KBM-7 (cell line): ENCODE measurements at regions not wholly inside any gene's neighbourhood (a gene's known extent, or its start where the extent isn't known, plus 50 kb on each side); places are given as distances from the start of the nearest gene placed in this dataset.
A peak's percentile ranks its signal among the peaks of the same experiment; 100 is the strongest.

Experiments
- DNase-seq: peaks from one replicate; pipeline ENCODE4 v3.0.0-alpha.2; 2015
- in situ Hi-C: fragments of 300-500 bp; cut with MboI; formaldehyde crosslinking; loops from 2 replicates; pipeline ENCODE4 v1.14.3; 2020; ENCODE audit warnings: low sequenced_read_pairs, low pct_unique_long_range_greater_than_20kb, mixed read lengths

DNA sequence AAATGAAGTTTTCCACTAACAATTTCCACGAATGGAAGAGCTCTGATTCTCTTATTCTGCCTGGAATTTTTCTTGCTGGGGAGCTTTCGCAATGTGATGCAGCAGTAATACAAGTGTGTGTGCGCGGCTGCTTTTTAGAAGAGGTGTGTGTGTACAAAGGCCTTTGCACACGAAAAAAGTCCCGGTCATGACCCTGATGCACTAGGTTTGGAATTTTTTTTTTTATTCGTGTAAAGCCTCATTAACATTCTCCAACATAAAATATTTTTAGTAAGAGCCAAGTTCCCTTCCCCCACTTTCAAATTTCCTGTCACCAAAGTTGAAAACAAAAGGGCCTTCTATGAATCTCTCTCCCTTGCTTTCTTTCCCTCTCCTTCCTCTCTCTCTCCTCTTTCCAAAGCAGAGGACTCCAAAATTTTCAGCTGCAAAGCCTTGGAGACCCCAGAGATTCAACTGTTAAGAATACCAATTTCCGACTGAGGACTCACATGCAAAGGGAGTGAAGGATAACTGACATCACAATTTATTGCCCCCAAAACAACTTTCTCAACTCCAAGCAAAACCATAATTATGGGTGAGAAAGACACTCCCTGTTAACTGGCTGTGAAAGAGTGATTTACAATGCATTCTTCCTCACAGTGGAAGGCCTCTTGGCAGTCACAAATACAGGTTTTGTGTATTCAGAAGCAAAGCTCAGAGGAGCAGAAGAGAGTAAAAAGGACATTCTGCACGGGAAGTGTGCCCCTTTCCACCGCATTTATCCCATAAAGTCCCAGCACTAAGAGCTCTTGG lies 421.2 kb upstream of the JARID2 start:
- DNase-seq = peak; percentile 56
- in situ Hi-C loops = no loop called here

- in situ Hi-C loops = no loop called here
- DNase-seq = no peak
These were observed 419.4 kb upstream of the JARID2 start for GRCh38 chr6:14826456-14826855.

- in situ Hi-C loops = no loop called here
- DNase-seq = no peak
These were observed 418.5 kb upstream of the JARID2 start for GRCh38 chr6:14827354-14827753.

- no peak for DNase-seq
These were observed 417.7 kb upstream of the JARID2 start for GRCh38 chr6:14828201-14828611.

DNA sequence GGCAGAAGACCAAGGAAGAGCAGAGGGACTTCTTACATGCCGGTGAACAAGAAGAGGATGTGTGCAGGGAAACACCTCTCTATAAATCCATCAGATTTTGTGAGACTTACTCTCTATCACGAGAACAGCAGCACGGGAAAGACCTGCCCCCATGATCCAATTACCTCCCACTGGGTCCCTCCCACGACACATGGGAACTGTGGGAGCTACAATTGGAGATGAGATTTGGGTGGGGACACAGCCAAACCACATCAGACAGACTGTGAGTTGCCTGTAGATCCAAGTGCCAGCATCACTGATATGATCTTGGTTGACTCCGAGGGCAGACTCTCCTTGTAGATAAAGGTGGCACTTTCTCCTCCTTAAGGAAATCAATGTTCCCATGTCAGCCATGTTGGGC lies 414.8 kb upstream of the JARID2 start:
- DNase-seq = no peak
- in situ Hi-C loops = no loop called here

More at GRCh38 chr6:14828201-14828611, 417.7 kb upstream of the JARID2 start:
- in situ Hi-C loops = no loop called here

DNA sequence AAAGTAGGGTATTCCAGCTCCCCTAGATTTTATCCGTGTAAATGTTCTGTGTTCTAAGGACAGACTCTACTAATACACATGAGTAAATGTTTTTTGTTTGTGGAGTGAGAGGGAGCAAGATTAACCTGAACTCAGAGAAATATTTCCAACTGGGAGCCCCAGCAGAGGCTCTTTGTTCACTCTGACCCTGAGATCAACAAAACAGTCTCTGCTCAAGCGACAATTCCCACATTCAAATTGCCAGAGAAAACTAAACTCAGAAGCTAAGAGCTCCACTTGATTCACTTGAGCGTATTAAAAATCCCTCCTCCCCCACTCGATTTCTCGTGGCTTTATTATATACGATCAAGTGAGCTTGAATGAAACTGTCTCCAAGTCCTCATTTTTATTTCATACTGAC lies 413.9 kb upstream of the JARID2 start:
- in situ Hi-C loops = no loop called here
- DNase-seq = no peak

GRCh38 chr6:14832427-14832826 lies 413.4 kb upstream of the JARID2 start:
- DNase-seq = no peak
- in situ Hi-C loops = no loop called here

DNA sequence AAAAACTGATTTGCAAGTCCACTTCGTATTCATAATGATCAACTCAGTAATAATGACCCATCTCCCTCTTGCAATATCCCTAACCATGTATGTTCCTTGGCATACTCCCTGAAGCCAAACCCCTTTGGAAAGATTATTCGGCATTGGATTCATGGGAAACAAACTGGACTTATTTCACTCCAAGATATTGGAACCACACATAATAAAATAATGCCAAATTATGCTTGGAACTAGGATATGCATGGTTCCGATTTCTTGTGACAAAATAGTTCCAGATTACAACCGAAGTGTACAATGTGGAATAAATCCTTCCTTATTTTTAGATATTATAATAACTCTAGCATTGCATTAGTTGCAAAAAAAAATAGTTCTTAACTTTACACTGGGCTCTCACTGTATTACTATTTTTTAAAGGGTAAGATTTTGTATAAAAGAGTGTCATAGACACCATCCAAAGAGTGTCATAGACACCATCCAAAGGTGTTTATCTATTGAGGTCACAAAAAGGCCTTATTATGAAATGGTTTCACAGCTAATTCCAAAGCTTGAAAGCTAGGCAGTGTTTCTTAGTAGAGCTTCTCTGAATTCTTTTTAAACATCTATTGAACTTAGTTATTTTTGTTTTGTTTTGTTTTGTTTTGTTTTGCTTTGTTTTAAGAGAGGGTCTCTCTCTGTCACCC lies 410.9 kb upstream of the JARID2 start:
- in situ Hi-C loops = no loop called here
- DNase-seq = no peak

- in situ Hi-C loops = no loop called here
- no peak for DNase-seq
These were observed 408.4 kb upstream of the JARID2 start for GRCh38 chr6:14837435-14837834.

DNA sequence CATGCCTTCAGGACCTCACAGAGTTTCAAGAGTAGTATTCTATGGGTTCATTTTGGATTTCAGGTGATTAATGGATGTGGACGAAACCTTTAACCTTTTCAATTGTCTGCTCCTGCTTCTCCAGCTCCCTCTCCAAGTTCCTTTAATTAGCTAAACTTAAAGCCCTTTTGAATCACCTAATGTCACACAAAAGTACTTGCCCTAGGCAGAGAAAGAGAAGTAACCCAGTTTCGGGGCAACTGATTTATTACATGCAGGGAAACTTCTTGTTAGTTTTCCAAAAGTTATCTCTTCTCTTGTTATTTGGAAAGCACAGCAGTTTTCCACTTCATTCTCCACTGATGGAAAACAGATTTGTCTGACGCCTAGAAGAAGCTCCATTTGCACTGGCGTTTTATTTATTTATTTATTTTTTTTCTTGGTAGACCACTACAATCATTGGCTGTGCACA lies 407.7 kb upstream of the JARID2 start:
- in situ Hi-C loops = no loop called here
- no peak for DNase-seq

GRCh38 chr6:14841901-14842421 lies 403.9 kb upstream of the JARID2 start:
- in situ Hi-C loops = no loop called here
- DNase-seq = no peak

DNA sequence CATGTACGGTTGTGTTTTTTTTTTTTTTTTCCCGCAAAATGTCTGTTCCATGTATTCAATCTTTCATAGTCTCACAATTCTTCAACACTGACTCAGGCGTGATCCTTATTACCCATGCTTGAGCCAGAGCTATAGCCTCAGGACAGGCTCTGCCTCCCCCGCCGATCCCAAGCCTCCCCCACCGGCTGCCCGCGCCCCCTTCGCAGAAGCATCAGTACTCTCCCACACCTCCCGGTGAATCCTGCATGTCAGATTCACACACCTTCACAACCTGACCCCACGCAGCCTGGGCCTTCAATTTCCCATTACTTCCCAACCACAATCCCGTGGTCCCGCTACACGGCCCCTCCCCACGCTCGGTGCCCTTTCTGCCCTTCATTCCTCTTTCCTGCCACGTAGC lies 401.5 kb upstream of the JARID2 start:
- in situ Hi-C loops = no loop called here
- no peak for DNase-seq

DNA sequence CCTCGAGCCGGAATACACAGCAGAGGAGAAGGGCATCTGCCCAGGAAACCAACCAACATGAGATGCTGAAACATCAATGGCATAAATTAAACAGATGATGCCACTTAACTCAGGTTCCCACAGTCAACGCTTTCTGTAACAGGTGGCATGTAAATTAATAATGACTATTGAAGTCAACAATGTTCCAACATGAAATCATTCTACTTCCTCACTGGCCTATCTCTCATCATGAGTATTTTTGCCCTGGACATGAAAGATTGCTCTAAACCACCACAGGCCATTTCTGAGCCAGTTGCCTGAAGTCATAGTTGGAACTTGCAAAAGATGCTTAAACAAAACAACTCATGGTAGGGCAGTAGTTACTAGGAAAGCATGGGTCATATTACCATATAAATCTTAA lies 397.9 kb upstream of the JARID2 start:
- in situ Hi-C loops = no loop called here
- DNase-seq = no peak

DNA sequence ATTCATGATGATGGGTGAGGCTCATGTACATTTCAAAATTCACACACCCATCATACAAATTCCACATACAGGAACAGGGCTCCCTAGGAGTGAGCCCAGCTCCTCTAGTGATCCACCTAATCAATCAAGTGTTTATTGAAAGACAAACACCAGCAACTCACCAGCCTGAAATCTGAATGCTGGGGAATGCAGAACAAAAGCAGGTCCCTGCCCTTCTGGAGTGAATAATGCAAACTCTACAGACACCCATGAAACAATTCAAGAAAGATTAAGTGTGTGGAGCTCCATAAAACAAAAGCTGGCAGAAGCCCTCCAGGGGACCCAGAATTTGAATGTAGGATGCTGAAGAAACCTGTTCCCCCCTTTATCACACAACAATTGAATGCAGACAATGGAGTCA lies 396.7 kb upstream of the JARID2 start:
- in situ Hi-C loops = no loop called here

DNA sequence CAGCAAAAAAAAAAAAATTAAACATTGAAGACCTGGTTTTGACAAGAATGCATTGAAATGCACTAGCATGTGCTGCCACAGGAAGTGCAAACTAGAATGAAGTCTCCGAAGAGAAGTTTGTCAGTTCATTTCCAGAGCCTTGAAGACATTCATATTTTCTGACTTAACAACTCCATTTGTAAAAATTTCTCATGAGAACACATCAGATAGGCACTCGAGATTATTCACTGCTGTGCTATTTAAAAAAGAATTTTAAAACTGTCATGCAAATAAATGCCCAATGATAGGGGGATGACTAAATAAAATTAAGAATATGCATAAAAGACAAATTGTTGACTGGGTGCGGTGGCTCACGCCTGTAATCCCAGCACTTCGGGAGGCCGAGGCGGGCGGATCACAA lies 394.6 kb upstream of the JARID2 start:
- DNase-seq = no peak

More for the DNA sequence above, 396.7 kb upstream of the JARID2 start:
- no peak for DNase-seq

GRCh38 chr6:14852375-14852774 lies 393.5 kb upstream of the JARID2 start:
- DNase-seq = no peak
- in situ Hi-C loops = no loop called here

More for the DNA sequence above, 394.6 kb upstream of the JARID2 start:
- in situ Hi-C loops = no loop called here

- in situ Hi-C loops = no loop called here
- no peak for DNase-seq
These were observed 389.7 kb upstream of the JARID2 start for GRCh38 chr6:14856177-14856576.

DNA sequence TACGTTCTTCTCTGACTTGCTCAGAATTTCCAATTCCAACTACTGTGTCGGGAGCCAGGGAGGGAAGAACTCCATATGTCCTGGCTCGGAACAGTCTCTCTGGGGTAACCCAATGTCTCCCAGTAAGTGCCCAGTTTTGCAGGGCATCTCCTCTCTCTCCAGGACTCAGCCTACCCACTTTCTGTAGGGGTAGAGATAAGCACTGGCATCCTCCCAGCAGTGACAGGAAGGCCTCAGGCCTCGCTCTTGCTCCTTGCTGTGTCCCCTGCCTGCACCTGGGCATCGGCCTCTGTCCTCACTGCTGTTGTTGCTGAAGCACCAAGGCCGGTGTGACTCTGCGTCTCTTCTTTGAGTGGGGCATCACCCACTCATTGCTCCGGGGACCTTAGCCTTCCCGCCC lies 388.9 kb upstream of the JARID2 start:
- no peak for DNase-seq
- in situ Hi-C loops = no loop called here

- in situ Hi-C loops = no loop called here
- DNase-seq = peak; percentile 9
These were observed 388.4 kb upstream of the JARID2 start for GRCh38 chr6:14857501-14857900.

DNA sequence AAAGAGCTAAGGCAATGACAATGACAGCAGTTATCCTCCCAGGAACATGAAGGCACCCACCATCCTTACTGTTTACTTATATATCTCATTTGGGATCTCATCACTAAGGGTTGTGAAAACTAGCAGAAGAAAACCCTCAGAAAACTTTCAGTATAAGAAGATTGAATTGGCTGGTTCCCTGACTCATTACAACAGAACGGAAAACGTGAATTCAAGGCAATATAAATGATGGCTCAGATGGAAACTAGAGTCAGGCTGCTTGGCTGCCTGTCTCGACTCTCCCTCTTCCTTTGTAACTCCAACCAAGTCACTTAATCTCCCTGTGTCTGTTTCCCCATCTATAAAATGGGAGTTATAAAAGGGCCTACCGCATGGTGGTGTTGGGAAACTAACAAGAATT lies 387.1 kb upstream of the JARID2 start:
- in situ Hi-C loops = no loop called here
- no peak for DNase-seq
